GM13977 (cell line): ENCODE measurements at regions not wholly inside any gene's neighbourhood (a gene's known extent, or its start where the extent isn't known, plus 50 kb on each side); places are given as distances from the start of the nearest gene placed in this dataset.
A peak's percentile ranks its signal among the peaks of the same experiment; 100 is the strongest.

ENCODE experiments used
- DNase-seq: peaks from one replicate; pipeline ENCODE4 v3.0.0; 2012; ENCODE audit warnings: low spot score
- CTCF ChIP-seq: IDR thresholded peaks from 2 replicates; pipeline ENCODE4 v1.5.1; 2012; ENCODE audit warnings: mild to moderate bottlenecking, control low read depth; ENCODE audit not compliant: insufficient read depth; ENCODE audit errors: extremely low read depth, missing control alignments
- in situ Hi-C: fragments of 300-500 bp; cut with MboI; formaldehyde crosslinking; loops from one replicate; pipeline ENCODE4 v1.12.0; 2022; ENCODE audit warnings: low sequenced_read_pairs, low pct_unique_long_range_greater_than_20kb, mixed read lengths, inconsistent platforms; ENCODE audit not compliant: unreplicated experiment

- peak; percentile 55 for TF ChIP-seq CTCF
- DNase-seq = peak; percentile 77
- in situ Hi-C loops = loop anchor here (25.0 kb wide), 1 partner anchor 157 kb away; no protein-coding TSS in a partner anchor
Measured at GRCh38 chrX:40169193-40170101, 71.7 kb upstream of the BCOR start.

GRCh38 chrX:40168480-40169011 is 70.8 kb upstream of the BCOR start:
- no peak for TF ChIP-seq CTCF
- DNase-seq = no peak

GRCh38 chrX:40167850-40168479 is 70.2 kb upstream of the BCOR start:
- TF ChIP-seq CTCF = no peak
- DNase-seq = no peak
- in situ Hi-C loops = loop anchor here (25.0 kb wide), 1 partner anchor 156 kb away; no protein-coding TSS in a partner anchor

More at GRCh38 chrX:40168480-40169011, 70.8 kb upstream of the BCOR start:
- in situ Hi-C loops = loop anchor here (25.0 kb wide), 1 partner anchor 156 kb away; no protein-coding TSS in a partner anchor

GRCh38 chrX:40167233-40167849 is 69.6 kb upstream of the BCOR start:
- in situ Hi-C loops = loop anchor here (25.0 kb wide), 1 partner anchor 155 kb away; no protein-coding TSS in a partner anchor
- no peak for DNase-seq
- TF ChIP-seq CTCF = no peak

- in situ Hi-C loops = loop anchor here (25.0 kb wide), 1 partner anchor 154 kb away; no protein-coding TSS in a partner anchor
- DNase-seq = no peak
- no peak for TF ChIP-seq CTCF
Measured at GRCh38 chrX:40166582-40166981, 68.8 kb upstream of the BCOR start.

GRCh38 chrX:40165861-40166260 is 68.1 kb upstream of the BCOR start:
- no peak for TF ChIP-seq CTCF
- DNase-seq = no peak
- in situ Hi-C loops = loop anchor here (25.0 kb wide), 1 partner anchor 154 kb away; no protein-coding TSS in a partner anchor
